Keratinocyte (primary cell): ENCODE measurements at regions not wholly inside any gene's neighbourhood (a gene's known extent, or its start where the extent isn't known, plus 50 kb on each side); places are given as distances from the start of the nearest gene placed in this dataset.

ENCODE experiments used
- DNase-seq: peaks from one replicate; pipeline ENCODE4 v3.0.0-alpha.2; 2011; ENCODE audit warnings: low read depth, missing footprints, low spot score
- FAIRE-seq: peaks from 2 replicates; lab custom pipeline; 2011; peaks lifted over from hg19 to GRCh38; lab: Jason Lieb, UNC
- H2AFZ ChIP-seq: 2 replicates; pipeline ENCODE4 v1.6.0; 2012; ENCODE audit warnings: low read length, control low read depth, inconsistent platforms; ENCODE audit not compliant: control insufficient read depth
- H3K27ac ChIP-seq: 2 replicates; pipeline ENCODE4 v1.5.1; 2011; ENCODE audit warnings: low read length; ENCODE audit not compliant: control insufficient read depth, insufficient read depth
- H3K27me3 ChIP-seq: 3 replicates; pipeline ENCODE4 v1.6.0; 2011; ENCODE audit warnings: low read length; ENCODE audit not compliant: control insufficient read depth, insufficient read depth; ENCODE audit errors: extremely low read depth
- H3K36me3 ChIP-seq, 2 experiments: 2 replicates in 1 of 2; 3 replicates in 1 of 2; pipeline ENCODE4 v1.5.1; 2011; ENCODE audit warnings: low read length in 2 of 2, mild to moderate bottlenecking in 1 of 2; ENCODE audit not compliant: control insufficient read depth in 2 of 2, insufficient read depth in 2 of 2; ENCODE audit errors: extremely low read depth in 1 of 2
- H3K4me1 ChIP-seq: 3 replicates; pipeline ENCODE4 v1.5.1; 2011; ENCODE audit warnings: low read length; ENCODE audit not compliant: control insufficient read depth, insufficient read depth; ENCODE audit errors: extremely low read depth
- H3K4me2 ChIP-seq: 3 replicates; pipeline ENCODE4 v1.6.0; 2011; ENCODE audit warnings: low read depth, low read length; ENCODE audit not compliant: control insufficient read depth, insufficient read depth; ENCODE audit errors: extremely low read depth
- H3K4me3 ChIP-seq, 3 experiments: fragments of 200-600 bp in 1 of 3; sonication (generic) in 1 of 3; 2 replicates in 2 of 3; 3 replicates in 1 of 3; pipeline ENCODE4 v1.5.1; 2011 to 2016; ENCODE audit warnings: low read length in 3 of 3, mild to moderate bottlenecking in 3 of 3, control low read depth in 2 of 3, inconsistent platforms in 1 of 3, low read depth in 1 of 3, mixed read lengths in 1 of 3, mixed run types in 1 of 3, moderate library complexity in 1 of 3; ENCODE audit not compliant: control insufficient read depth in 2 of 3, insufficient read depth in 2 of 3; ENCODE audit errors: extremely low read depth in 1 of 3
- H3K79me2 ChIP-seq: 2 replicates; pipeline ENCODE4 v1.6.0; 2012; ENCODE audit warnings: low read length; ENCODE audit not compliant: control insufficient read depth, insufficient read depth
- H3K9ac ChIP-seq: 3 replicates; pipeline ENCODE4 v1.6.0; 2011; ENCODE audit warnings: low read length; ENCODE audit not compliant: control insufficient read depth, insufficient read depth; ENCODE audit errors: extremely low read depth
- H3K9me1 ChIP-seq: 3 replicates; pipeline ENCODE4 v1.6.0; 2011; ENCODE audit warnings: low read length; ENCODE audit not compliant: control insufficient read depth, insufficient read depth; ENCODE audit errors: extremely low read depth
- H3K9me3 ChIP-seq: 2 replicates; pipeline ENCODE4 v1.5.1; 2012; ENCODE audit warnings: low read depth, low read length; ENCODE audit not compliant: control insufficient read depth
- H4K20me1 ChIP-seq: 3 replicates; pipeline ENCODE4 v1.6.0; 2011; ENCODE audit warnings: low read length; ENCODE audit not compliant: control insufficient read depth, insufficient read depth; ENCODE audit errors: extremely low read depth
- CTCF ChIP-seq, 3 experiments: IDR thresholded peaks in 1 of 3; conservative IDR thresholded peaks in 1 of 3; optimal IDR thresholded peaks in 1 of 3; 2 replicates in 2 of 3; 3 replicates in 1 of 3; pipeline versions ENCODE3 to v1.5.1; 2011; ENCODE audit warnings: low read length in 3 of 3, mild to moderate bottlenecking in 3 of 3, moderate library complexity in 2 of 3, control low read depth in 1 of 3, inconsistent platforms in 1 of 3; ENCODE audit not compliant: insufficient read depth in 2 of 3; ENCODE audit errors: extremely low read depth in 1 of 3
- EZH2 ChIP-seq: IDR thresholded peaks from one replicate; pipeline ENCODE4 v1.6.1; 2012; ENCODE audit warnings: inconsistent platforms, mild to moderate bottlenecking, low read length, moderate library complexity
- dilution Hi-C: fragments of 300-500 bp; cut with MboI; formaldehyde crosslinking; loops from one replicate; pipeline ENCODE4 v1.7.0; 2020; ENCODE audit warnings: low sequenced_read_pairs; ENCODE audit not compliant: extremely low pct_ligation_motif_present

- Histone ChIP-seq H3K27ac (no peak overlapping the region), H3K9me1 (no peaks in the 10 kb centered on the region), H3K9ac (no peak overlapping the region), H3K27me3 (no peaks in the 10 kb centered on the region), H3K4me1 (no peaks in the 10 kb centered on the region), H3K4me2 (no peak overlapping the region), H4K20me1 (no peaks in the 10 kb centered on the region), H2AFZ (no peak overlapping the region), H3K4me3 (no peak overlapping the region), H3K9me3 (no peaks in the 10 kb centered on the region), H3K79me2 (no peaks in the 10 kb centered on the region), H3K36me3 (no peaks in the 10 kb centered on the region)
- DNase-seq (no peak), FAIRE-seq (no peak)
- no peak for TF ChIP-seq EZH2
- TF ChIP-seq CTCF (optimal IDR thresholded peaks at IDR 0.05 in 1 of 3, IDR thresholded peaks at IDR 0.05 in 1 of 3, conservative IDR thresholded peaks at IDR 0.05 in 1 of 3; ENCODE audit: extremely low read depth in 1 of 3, insufficient read depth in 2 of 3, low read length in 3 of 3), result no peak
- dilution Hi-C loops, result no loop called here
These were observed 221.6 kb downstream of the HNMT start for GRCh38 chr2:138185827-138186226.

GRCh38 chr2:138187221-138187620 lies 222.9 kb downstream of the HNMT start:
- Histone ChIP-seq H3K27me3 (no peaks in the 10 kb centered on the region), H3K79me2 (no peaks in the 10 kb centered on the region), H4K20me1 (no peaks in the 10 kb centered on the region), H3K9ac (no peak overlapping the region), H2AFZ (no peak overlapping the region), H3K4me3 (no peak overlapping the region), H3K4me2 (no peak overlapping the region), H3K36me3 (no peaks in the 10 kb centered on the region), H3K9me3 (no peaks in the 10 kb centered on the region), H3K4me1 (no peaks in the 10 kb centered on the region), H3K9me1 (no peaks in the 10 kb centered on the region), H3K27ac (no peak overlapping the region)
- dilution Hi-C loops, result no loop called here
- DNase-seq, result no peak
- FAIRE-seq, result no peak
- TF ChIP-seq EZH2, result no peak
- TF ChIP-seq CTCF (optimal IDR thresholded peaks at IDR 0.05 in 1 of 3, IDR thresholded peaks at IDR 0.05 in 1 of 3, conservative IDR thresholded peaks at IDR 0.05 in 1 of 3; ENCODE audit: extremely low read depth in 1 of 3, insufficient read depth in 2 of 3, low read length in 3 of 3), result no peak
